ENCODE measurements at regions not wholly inside any gene's neighbourhood (a gene's known extent, or its start where the extent isn't known, plus 50 kb on each side); places are given as distances from the start of the nearest gene placed in this dataset.

DNA sequence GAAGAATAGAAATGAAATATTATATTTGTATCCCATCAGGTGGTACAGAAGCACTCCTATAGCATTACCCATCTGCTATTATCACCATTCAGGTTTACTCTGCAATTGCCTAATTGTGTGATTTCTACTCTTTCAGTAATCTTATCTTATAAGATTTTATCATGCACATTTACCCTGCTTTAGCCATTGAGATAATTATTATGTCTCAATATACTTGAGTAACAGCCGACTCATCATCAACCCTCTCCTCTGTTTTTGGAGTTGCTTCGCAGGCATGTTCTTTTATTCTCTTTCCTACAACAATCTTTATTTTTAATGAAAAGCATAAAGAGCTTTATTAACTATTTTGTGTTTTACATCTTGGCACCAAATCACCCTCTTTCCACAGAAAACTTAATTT, 419.9 kb downstream of the LRIG3 start:
- TF ChIP-seq CTCF (IDR thresholded peaks at IDR 0.05) (no peak), POLR2AphosphoS5 (IDR thresholded peaks at IDR 0.05) (no peak)
- no peak for ATAC-seq
- Histone ChIP-seq H3K36me3 (no peaks in the 10 kb centered on the region), H3K4me1 (peaks cover 0 to 11% (median 3%) of the 10 kb centered on the region in 3 donors), H3K4me3 (no peak overlapping the region), H3K27ac (no peak overlapping the region), H3K27me3 (no peaks in the 10 kb centered on the region), H3K9me3 (no peaks in the 10 kb centered on the region)
- WGBS, 2 donors (ENCODE audit: low coverage in 1 of 2): 96 to 100% methylated on average over 2 of the region's 2 CpGs

DNA sequence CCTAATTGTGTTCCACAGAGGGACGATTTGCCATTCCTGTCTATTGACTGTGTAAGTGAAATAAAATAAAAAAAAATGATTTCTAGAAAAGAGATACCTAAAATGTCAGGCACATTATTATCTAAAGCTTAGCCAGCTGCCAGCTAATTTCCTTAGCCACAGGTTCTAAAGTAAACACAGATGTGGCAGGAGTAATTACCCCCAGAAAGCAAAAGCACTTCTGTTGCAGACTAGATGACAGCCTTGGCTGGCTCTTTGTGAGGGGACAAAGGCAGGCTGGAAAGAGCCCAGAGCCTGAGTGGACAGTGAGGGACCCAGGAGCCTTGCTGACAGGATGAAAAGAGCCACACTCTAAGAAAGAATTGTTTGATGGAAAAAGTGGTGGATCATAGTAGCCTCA, 418.1 kb downstream of the LRIG3 start:
- H3K27me3 ChIP-seq: no peaks in the 10 kb centered on the region
- no peak for TF ChIP-seq CTCF (IDR thresholded peaks at IDR 0.05)
- TF ChIP-seq POLR2A (IDR thresholded peaks at IDR 0.05): no peak
- no peak for TF ChIP-seq POLR2AphosphoS5 (IDR thresholded peaks at IDR 0.05)
- TF ChIP-seq EP300 (IDR thresholded peaks at IDR 0.05): no peak
- no peaks in the 10 kb centered on the region for H3K9me3 ChIP-seq
- no peaks in the 10 kb centered on the region for H3K36me3 ChIP-seq
- WGBS, 2 donors (ENCODE audit: low coverage in 1 of 2): 17 to 27% methylated on average over 1 of the region's 1 CpG
- H3K4me3 ChIP-seq: no peak overlapping the region
- no peak for ATAC-seq
- no peak overlapping the region for H3K27ac ChIP-seq
- peaks cover 0 to 11% (median 3%) of the 10 kb centered on the region in 3 donors for H3K4me1 ChIP-seq

DNA sequence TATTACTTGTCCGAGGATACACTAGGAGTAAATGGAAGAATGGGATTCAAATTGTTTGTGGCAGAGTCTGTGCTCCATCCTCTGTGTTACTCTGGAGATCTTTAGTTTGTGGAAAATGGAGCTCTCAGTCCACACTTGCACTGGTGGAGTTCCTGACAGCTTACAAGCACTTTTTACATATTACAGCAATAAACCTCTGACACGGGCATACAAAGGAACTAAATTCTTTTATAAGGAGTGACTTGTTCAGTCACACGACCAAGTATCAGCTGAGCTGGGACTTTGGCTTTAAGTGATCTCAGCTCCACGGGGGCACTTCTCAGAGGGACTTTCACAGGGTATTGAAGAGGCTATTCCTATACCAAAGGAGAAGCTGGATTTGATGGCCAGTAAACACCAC, 417.5 kb downstream of the LRIG3 start:
- H3K27ac ChIP-seq: no peak overlapping the region
- no peaks in the 10 kb centered on the region for H3K27me3 ChIP-seq
- TF ChIP-seq POLR2AphosphoS5 (IDR thresholded peaks at IDR 0.05) (no peak), CTCF (IDR thresholded peaks at IDR 0.05) (no peak), EP300 (IDR thresholded peaks at IDR 0.05) (no peak), POLR2A (IDR thresholded peaks at IDR 0.05) (no peak)
- no peak for ATAC-seq
- H3K4me1 ChIP-seq: peaks cover 0 to 11% (median 3%) of the 10 kb centered on the region in 3 donors
- 33 to 39% methylated on average over 4 of the region's 4 CpGs for WGBS, 2 donors (ENCODE audit: low coverage in 1 of 2)
- H3K36me3 ChIP-seq: no peaks in the 10 kb centered on the region
- no peak overlapping the region for H3K4me3 ChIP-seq
- H3K9me3 ChIP-seq: no peaks in the 10 kb centered on the region

DNA sequence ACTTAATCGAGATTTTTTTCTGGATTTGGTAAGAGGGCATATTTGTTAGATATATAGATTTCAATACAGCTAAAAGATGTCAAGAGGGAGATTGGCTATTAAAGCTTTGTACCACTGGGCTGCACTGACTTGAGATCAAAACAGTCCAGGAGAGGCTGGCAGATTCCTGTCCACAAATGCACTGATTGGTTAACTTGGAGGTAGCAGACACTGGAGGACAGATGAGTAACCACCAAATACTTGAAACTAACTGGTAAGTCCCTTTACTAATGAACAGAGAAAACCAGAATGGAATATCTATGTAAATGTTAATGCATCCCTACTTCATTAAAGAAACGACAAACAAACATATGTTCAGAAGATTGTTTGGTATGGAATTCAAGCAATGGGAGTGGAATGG, 416.6 kb downstream of the LRIG3 start:
- no peak for ATAC-seq
- Histone ChIP-seq H3K27me3 (no peaks in the 10 kb centered on the region), H3K27ac (no peak overlapping the region), H3K4me1 (peaks cover 0 to 11% (median 3%) of the 10 kb centered on the region in 3 donors), H3K4me3 (no peak overlapping the region), H3K9me3 (no peaks in the 10 kb centered on the region), H3K36me3 (no peaks in the 10 kb centered on the region)
- WGBS, 2 donors (ENCODE audit: low coverage in 1 of 2): 92 to 94% methylated on average over 2 of the region's 2 CpGs
- no peak for TF ChIP-seq POLR2A (IDR thresholded peaks at IDR 0.05)
- TF ChIP-seq POLR2AphosphoS5 (IDR thresholded peaks at IDR 0.05): no peak
- no peak for TF ChIP-seq EP300 (IDR thresholded peaks at IDR 0.05)
- TF ChIP-seq CTCF (IDR thresholded peaks at IDR 0.05): no peak

DNA sequence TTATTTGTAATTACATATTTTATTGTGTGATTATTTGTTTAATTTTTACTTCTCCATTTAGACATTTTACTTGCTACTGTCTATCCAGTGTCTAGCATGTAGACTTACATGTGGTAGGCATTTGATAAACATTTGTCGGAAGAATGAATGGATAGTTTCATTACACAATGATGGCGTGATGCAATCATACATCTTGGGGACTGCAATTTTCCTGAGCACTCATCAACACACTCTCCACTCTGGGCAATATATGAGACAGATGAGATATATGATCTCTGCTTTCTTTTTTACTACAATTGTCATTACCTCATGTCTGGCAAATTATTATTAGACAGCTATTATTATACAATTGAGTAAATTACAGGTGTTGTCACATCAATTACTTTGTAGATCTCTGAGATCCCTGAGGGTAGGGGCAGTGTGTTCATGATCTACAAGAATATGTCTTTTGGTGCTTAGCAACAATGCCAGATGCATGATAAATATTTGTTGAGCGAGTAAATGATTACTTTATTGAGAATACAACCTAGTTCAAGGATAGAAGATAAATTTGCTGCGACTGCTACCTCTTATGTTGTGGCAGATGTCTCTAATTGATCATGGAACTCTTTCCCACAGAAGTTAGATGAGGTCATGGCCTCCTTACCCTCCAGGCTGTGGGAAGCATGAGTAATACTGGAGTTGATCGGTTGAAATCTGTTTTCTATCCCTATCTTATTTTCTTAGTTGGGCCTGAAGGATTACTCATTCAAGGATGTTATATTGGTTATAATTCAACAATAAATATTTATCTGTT, 416.0 kb downstream of the LRIG3 start:
- ATAC-seq: no peak
- Histone ChIP-seq H3K4me1 (peaks cover 0 to 11% (median 3%) of the 10 kb centered on the region in 3 donors), H3K4me3 (no peak overlapping the region), H3K27ac (no peak overlapping the region), H3K36me3 (no peaks in the 10 kb centered on the region), H3K9me3 (no peaks in the 10 kb centered on the region), H3K27me3 (no peaks in the 10 kb centered on the region)
- WGBS, 2 donors (ENCODE audit: low coverage in 1 of 2): 87 to 90% methylated on average over 5 of the region's 5 CpGs
- TF ChIP-seq POLR2A (IDR thresholded peaks at IDR 0.05) (no peak), EP300 (IDR thresholded peaks at IDR 0.05) (no peak), POLR2AphosphoS5 (IDR thresholded peaks at IDR 0.05) (no peak), CTCF (IDR thresholded peaks at IDR 0.05) (no peak)

Measured in gastroesophageal sphincter (tissue), 4 donors.